Nephron progenitor cell (in vitro differentiated cells): ENCODE measurements at regions not wholly inside any gene's neighbourhood (a gene's known extent, or its start where the extent isn't known, plus 50 kb on each side); places are given as distances from the start of the nearest gene placed in this dataset.

ENCODE experiments used
- DNase-seq: peaks from one replicate; pipeline ENCODE4 v3.0.0; 2021
- H3K27ac Mint-ChIP-seq: 2 replicates; pipeline ENCODE4 v1.8.0; 2021; ENCODE audit warnings: mild to moderate bottlenecking, moderate library complexity, mixed read lengths
- H3K27me3 Mint-ChIP-seq: 2 replicates; pipeline ENCODE4 v1.8.0; 2021; ENCODE audit warnings: mild to moderate bottlenecking, low read depth, mixed read lengths; ENCODE audit not compliant: poor library complexity
- H3K36me3 Mint-ChIP-seq: 2 replicates; pipeline ENCODE4 v1.8.0; 2021; ENCODE audit warnings: low read depth, mixed read lengths
- H3K4me1 Mint-ChIP-seq: 2 replicates; pipeline ENCODE4 v1.8.0; 2021; ENCODE audit warnings: mixed read lengths
- H3K4me3 Mint-ChIP-seq: 2 replicates; pipeline ENCODE4 v1.8.0; 2021; ENCODE audit warnings: mild to moderate bottlenecking, moderate library complexity, mixed read lengths
- H3K9me3 Mint-ChIP-seq: 2 replicates; pipeline ENCODE4 v1.8.0; 2021; ENCODE audit warnings: mild to moderate bottlenecking, moderate library complexity, mixed read lengths
- TF ChIP-seq, protein P1 (sequence below): fragments of 200-600 bp; sonication (generic); IDR thresholded peaks from 2 replicates; pipeline ENCODE4 v1.5.0; 2021; ENCODE audit warnings: antibody characterized with exemption

DNA sequence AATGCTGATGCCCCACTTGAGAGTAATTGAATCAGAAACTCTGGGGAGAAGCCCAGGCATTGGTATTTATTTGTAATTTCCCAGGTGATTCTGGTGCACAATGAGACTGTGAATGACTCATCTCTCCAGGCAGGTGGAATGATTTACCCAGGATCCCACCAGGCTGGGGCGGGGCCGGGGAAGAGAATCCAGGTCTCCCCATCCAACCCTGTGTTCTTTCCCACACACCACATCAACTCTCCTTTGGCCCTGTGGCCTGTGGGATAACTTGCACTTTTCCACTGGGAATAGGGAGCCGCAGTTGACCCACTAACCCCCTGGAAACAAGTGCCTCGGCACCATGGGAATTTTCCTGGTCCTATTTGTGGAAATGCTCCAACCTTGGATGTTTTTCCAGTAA, 409.8 kb downstream of the ZNF521 start:
- Mint-ChIP-seq H3K27me3 (no peaks in the 10 kb centered on the region), H3K9me3 (no peaks in the 10 kb centered on the region), H3K36me3 (no peaks in the 10 kb centered on the region), H3K27ac (no peak overlapping the region), H3K4me3 (no peak overlapping the region), H3K4me1 (peaks cover 30% of the 10 kb centered on the region)
- TF ChIP-seq, protein P1, sequence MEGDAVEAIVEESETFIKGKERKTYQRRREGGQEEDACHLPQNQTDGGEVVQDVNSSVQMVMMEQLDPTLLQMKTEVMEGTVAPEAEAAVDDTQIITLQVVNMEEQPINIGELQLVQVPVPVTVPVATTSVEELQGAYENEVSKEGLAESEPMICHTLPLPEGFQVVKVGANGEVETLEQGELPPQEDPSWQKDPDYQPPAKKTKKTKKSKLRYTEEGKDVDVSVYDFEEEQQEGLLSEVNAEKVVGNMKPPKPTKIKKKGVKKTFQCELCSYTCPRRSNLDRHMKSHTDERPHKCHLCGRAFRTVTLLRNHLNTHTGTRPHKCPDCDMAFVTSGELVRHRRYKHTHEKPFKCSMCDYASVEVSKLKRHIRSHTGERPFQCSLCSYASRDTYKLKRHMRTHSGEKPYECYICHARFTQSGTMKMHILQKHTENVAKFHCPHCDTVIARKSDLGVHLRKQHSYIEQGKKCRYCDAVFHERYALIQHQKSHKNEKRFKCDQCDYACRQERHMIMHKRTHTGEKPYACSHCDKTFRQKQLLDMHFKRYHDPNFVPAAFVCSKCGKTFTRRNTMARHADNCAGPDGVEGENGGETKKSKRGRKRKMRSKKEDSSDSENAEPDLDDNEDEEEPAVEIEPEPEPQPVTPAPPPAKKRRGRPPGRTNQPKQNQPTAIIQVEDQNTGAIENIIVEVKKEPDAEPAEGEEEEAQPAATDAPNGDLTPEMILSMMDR = no peak
- no peak for DNase-seq

DNA sequence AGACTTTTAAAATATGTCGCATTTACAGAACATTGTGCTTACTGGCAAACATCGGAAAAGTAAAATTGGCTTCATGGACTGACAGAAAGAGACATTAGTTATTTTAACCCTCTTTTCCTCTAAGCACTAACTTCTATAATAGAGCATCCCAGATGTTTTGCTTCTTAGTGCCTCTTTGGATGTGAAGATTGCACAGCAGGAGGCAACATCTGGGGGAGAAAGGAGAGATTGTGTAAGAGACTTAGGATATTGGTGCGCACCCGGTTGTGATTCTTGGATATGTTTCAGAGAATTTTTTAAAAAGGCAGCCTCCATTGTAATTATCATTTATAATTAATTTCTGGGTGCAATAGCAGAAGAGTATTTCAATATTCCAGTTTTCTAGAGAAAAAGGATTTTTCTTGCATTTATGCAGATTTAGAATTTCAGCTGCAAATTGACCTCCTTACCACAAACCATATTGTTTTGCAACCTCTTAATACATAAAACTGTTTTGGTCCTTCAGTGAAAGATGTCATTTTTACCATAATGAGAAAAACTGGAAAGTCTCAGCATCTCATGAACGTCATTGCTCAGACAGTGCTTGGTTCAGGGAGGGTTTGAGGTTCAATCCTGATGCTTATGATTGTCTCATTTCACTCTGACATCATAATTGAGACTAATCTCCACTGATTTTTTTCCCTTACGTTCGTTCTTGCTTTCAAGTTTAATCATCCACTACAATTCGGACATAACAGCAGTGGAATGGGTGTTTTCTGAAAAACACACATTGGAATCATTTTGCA, 404.3 kb downstream of the ZNF521 start:
- TF ChIP-seq, protein P1 = no peak
- DNase-seq = no peak
- H3K36me3 Mint-ChIP-seq = peaks cover 4% of the 10 kb centered on the region

DNA sequence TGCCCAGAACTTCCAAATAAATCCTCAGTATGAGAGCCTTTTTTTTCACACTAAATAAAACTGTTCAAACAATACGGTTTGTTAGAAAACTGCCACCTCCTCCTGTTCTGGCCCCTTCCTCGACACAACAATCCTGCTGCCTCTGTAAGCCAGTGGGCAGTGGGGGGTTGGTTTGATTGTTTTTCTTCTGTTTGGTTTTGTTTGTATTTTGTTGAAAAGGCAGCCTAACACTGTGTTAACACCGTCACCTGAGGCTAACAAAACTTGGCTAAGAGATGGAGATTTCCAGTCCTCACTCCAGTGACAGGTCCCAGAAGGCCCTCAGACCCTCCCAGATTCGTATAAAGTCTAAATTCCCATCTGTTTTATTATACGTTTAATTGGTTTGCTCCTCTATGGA, 402.1 kb downstream of the ZNF521 start:
- H3K4me1 Mint-ChIP-seq = peaks cover 44% of the 10 kb centered on the region
- TF ChIP-seq, protein P1 = no peak
- H3K27ac Mint-ChIP-seq = peak overlapping the region; percentile 84
- no peak overlapping the region for H3K4me3 Mint-ChIP-seq
- no peaks in the 10 kb centered on the region for H3K27me3 Mint-ChIP-seq
- no peak for DNase-seq
- H3K9me3 Mint-ChIP-seq = peaks cover 8% of the 10 kb centered on the region
- peaks cover 6% of the 10 kb centered on the region for H3K36me3 Mint-ChIP-seq

More for the DNA sequence above, 404.3 kb downstream of the ZNF521 start:
- peaks cover 4% of the 10 kb centered on the region for H3K9me3 Mint-ChIP-seq
- H3K4me3 Mint-ChIP-seq = no peak overlapping the region
- H3K27me3 Mint-ChIP-seq = no peaks in the 10 kb centered on the region
- H3K4me1 Mint-ChIP-seq = peaks cover 52% of the 10 kb centered on the region
- no peak overlapping the region for H3K27ac Mint-ChIP-seq

DNA sequence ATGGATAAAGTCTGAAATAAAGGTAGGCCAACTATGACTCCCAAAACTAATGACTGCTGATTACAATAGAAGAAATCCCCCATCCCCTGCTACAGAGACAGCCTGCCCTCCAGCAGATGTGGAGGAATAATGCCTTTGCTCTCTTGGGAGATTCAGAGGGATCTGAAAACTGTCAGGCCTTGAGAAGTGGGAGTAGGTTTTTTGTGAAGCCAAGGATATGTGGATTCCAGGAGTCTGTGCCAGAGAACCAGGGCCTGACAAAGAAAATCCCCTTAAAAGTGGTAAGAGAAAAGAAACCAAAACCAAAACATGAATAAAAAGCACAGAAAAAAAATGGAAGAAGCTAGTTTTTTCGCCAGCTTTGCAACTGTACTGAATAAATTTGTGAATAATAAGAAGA, 397.6 kb downstream of the ZNF521 start:
- Mint-ChIP-seq H3K4me1 (peaks cover 56% of the 10 kb centered on the region), H3K36me3 (peaks cover 6% of the 10 kb centered on the region), H3K27ac (peak overlapping the region; percentile 61), H3K4me3 (no peak overlapping the region), H3K27me3 (no peaks in the 10 kb centered on the region), H3K9me3 (peaks cover 8% of the 10 kb centered on the region)
- TF ChIP-seq, protein P1 = no peak
- no peak for DNase-seq

DNA sequence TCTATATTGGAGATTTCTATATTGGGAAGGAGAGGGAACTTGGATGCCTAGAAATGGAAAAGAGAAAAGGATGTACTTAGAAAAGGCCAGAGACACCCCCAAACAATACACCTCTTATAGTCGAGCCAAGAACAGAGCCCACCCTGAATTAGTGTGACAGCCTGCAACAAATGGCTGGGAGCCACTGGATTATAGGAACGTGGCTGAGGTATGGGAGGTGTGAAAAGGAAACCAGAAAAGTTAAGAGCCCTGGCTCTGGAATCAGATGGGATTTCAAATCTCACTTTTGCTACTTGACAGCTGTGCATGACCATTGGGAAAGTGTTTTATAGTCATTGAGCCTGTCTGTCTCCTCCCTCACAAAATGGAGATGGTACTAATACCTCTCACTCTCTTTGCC, 394.0 kb downstream of the ZNF521 start:
- Mint-ChIP-seq H3K4me1 (peaks cover 39% of the 10 kb centered on the region), H3K36me3 (no peaks in the 10 kb centered on the region), H3K27ac (no peak overlapping the region), H3K4me3 (no peak overlapping the region), H3K9me3 (peaks cover under 1% of the 10 kb centered on the region), H3K27me3 (no peaks in the 10 kb centered on the region)
- TF ChIP-seq, protein P1 = no peak
- DNase-seq = no peak

DNA sequence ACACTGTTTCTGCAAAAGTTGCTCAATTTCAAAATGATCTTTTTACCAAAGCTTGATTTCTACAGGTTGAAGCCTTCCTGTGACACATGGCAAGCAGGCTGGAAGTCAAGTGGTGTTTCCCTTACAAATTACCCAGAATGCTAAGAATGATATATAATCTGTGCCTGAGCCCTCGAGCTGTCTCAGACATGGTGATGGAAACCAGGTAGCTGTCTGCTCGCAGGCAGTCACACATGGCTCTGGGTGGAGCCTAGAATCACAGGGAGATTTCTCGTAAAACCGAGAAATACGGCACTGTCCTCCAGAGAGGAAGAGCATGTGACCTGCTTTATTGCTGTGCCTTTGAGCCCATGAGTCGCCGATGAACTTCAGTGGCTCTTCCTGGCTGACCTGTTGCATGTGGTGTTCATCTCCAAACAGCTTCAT, 392.9 kb downstream of the ZNF521 start:
- Mint-ChIP-seq H3K36me3 (no peaks in the 10 kb centered on the region), H3K4me1 (peaks cover 38% of the 10 kb centered on the region), H3K27me3 (no peaks in the 10 kb centered on the region), H3K4me3 (no peak overlapping the region), H3K9me3 (peaks cover 5% of the 10 kb centered on the region), H3K27ac (peak overlapping the region; percentile 14)
- peak; percentile 8 for DNase-seq
- TF ChIP-seq, protein P1 = no peak
